IPS-18c (cell line): ENCODE measurements at regions not wholly inside any gene's neighbourhood (a gene's known extent, or its start where the extent isn't known, plus 50 kb on each side); places are given as distances from the start of the nearest gene placed in this dataset.
"Not testable (repeated sequence)": the region's sequence is repeated elsewhere in the genome, so short reads cannot be mapped to it uniquely, and the experiment has no call there.

Source experiments
- H3K4me3 ChIP-seq: 2 replicates; pipeline ENCODE4 v1.7.0; 2013; ENCODE audit warnings: low read depth, mild to moderate bottlenecking, low read length, moderate library complexity; ENCODE audit not compliant: insufficient read depth
- H3K9me3 ChIP-seq: one replicate; pipeline ENCODE4 v1.6.1; 2013; ENCODE audit warnings: mild to moderate bottlenecking, low read length, moderate library complexity; ENCODE audit not compliant: control insufficient read depth, insufficient read depth

GRCh38 chr2:8382485-8382884, 299.4 kb upstream of the ID2 start:
- no peaks in the 10 kb centered on the region for H3K9me3 ChIP-seq
- H3K4me3 ChIP-seq: no peak overlapping the region

- not testable (repeated sequence) for H3K4me3 ChIP-seq, H3K9me3 ChIP-seq
Measured at GRCh38 chr2:8386748-8387147, 295.1 kb upstream of the ID2 start.

GRCh38 chr2:8388781-8389180, 293.1 kb upstream of the ID2 start:
- peaks cover 6% of the 10 kb centered on the region for H3K9me3 ChIP-seq
- no peak overlapping the region for H3K4me3 ChIP-seq

- H3K4me3 ChIP-seq: no peak overlapping the region
Measured at GRCh38 chr2:8389431-8390108, 292.3 kb upstream of the ID2 start.

GRCh38 chr2:8391126-8391525, 290.7 kb upstream of the ID2 start:
- no peak overlapping the region for H3K4me3 ChIP-seq

More at GRCh38 chr2:8389431-8390108, 292.3 kb upstream of the ID2 start:
- H3K9me3 ChIP-seq: peaks cover 6% of the 10 kb centered on the region

GRCh38 chr2:8391584-8391983, 290.3 kb upstream of the ID2 start:
- peaks cover 6% of the 10 kb centered on the region for H3K9me3 ChIP-seq
- H3K4me3 ChIP-seq: no peak overlapping the region

More at GRCh38 chr2:8391126-8391525, 290.7 kb upstream of the ID2 start:
- peaks cover 6% of the 10 kb centered on the region for H3K9me3 ChIP-seq

DNA sequence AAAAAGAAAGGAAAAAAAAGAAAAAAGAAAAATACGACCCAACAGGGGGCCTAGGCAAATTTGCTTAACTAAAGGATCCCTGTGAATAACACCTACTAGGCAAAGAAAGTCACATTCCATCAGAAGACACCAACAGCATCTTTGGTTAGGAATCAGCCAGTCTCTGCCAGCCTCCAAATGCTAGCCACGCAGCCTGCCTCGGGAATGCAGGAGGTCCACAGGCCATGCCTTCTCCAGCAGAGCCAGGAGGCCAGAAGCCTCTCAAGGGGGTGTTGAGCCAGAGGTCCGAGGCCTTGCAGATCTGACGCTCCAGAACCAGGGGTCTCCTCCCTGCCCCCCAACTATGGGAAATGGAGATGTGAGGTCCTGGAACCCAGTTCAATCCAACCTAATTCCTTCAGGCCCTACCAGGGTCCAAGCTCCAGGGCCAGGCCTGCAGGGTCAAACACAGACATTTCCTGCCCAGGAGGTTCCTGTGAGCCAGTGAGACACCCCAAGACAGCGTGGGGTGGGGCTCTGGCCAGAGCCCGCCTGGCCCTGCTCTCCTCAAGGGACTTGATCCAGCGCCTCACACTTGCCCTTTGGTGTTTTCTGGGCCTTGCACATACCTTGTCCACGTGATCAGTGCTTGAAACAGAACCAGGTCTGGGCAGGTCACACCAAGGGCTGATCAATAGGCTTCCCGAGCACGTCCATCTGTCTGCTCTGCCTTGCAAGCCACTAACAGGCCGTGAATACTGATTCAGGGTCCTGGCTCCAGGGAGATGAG, 289.6 kb upstream of the ID2 start:
- Histone ChIP-seq H3K9me3 (peaks cover 6% of the 10 kb centered on the region), H3K4me3 (peak overlapping the region; percentile 24; the same call in 1 of the 2 replicates)

DNA sequence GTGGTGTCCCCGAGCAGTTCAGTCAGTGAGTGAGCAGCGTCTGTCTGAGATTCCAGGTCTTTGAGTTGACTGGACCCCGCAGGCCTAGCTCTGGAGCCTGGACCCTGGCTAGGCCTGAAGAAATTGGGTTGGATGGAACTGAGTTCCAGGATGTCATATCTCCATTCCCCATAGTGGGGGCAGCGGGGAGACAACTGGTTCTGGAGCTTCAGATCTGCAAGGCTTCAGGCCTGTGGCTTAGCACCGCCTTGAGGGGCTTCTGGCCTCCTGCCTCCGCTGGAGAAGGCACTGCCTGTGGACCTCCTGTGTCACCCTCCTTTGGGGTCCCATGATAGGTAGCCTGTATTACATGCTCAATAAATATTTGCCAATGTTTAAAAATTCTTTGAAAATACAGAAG, 288.4 kb upstream of the ID2 start:
- Histone ChIP-seq H3K9me3 (peaks cover 6% of the 10 kb centered on the region), H3K4me3 (no peak overlapping the region)

DNA sequence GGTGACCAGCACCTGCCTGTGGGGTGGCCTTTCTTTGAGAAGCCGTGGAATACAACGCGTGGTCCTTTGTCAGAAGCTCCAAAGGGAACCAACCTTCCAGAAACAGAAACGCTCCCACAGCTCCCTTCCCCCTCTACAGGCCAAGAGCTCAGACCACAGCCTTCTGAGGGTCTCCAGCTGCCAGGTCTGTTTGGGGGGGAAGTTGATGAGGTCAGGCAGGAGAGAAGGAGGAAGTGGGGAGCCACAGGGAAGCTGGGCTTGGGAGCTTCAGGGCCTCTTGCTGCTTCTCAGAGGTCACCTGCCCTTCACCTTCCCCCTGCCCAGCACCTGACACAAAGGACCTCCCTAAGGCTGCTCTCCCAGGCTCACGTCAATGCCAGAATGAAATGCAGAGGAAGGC, 287.7 kb upstream of the ID2 start:
- Histone ChIP-seq H3K4me3 (no peak overlapping the region), H3K9me3 (peaks cover 6% of the 10 kb centered on the region)

DNA sequence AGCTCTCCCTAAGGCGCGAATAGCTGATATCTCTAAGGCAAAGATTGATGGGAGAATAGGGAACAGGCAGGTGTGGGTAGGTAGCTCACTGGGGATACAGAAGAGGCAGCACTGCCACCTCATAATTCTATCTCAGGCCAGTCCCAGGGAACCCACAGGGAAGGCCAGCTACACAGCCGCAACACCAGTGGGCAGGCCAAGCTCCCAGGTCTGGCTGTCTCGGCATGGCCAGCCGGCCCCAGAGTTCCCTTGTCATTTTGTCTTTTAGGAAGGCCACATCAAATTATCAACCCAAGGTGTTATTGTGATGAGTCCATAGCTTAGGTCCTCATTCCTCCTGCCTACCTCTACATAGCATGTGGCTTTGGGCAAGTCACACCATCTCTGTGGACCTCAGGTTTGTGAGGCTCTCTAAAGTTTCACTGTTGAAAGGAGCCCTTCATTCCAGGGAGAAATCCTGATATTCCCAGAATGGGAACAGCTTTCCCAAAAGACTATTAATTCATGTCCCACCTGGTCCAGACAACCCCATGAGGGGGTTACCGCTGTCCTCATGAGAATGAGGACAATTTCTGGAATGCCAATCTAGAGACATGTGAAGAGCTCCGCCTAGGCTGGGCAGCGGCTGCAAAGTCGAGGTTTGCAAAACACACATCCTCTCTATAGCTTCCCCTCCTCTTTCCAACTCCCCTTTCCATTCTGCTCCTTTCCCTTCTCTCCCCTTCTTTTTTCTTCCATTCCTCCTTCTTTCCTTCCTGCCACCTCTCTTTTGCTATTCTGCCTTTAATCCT, 287.1 kb upstream of the ID2 start:
- H3K4me3 ChIP-seq: no peak overlapping the region
- peaks cover 6% of the 10 kb centered on the region for H3K9me3 ChIP-seq

- H3K9me3 ChIP-seq: peaks cover 6% of the 10 kb centered on the region
- H3K4me3 ChIP-seq: no peak overlapping the region
Measured at GRCh38 chr2:8395718-8396117, 286.1 kb upstream of the ID2 start.

GRCh38 chr2:8398040-8398668, 283.7 kb upstream of the ID2 start:
- H3K9me3 ChIP-seq: no peaks in the 10 kb centered on the region
- no peak overlapping the region for H3K4me3 ChIP-seq

- Histone ChIP-seq H3K4me3 (no peak overlapping the region), H3K9me3 (no peaks in the 10 kb centered on the region)
Measured at GRCh38 chr2:8399731-8400130, 282.1 kb upstream of the ID2 start.

- Histone ChIP-seq H3K9me3 (no peaks in the 10 kb centered on the region), H3K4me3 (no peak overlapping the region)
Measured at GRCh38 chr2:8400196-8400595, 281.7 kb upstream of the ID2 start.

DNA sequence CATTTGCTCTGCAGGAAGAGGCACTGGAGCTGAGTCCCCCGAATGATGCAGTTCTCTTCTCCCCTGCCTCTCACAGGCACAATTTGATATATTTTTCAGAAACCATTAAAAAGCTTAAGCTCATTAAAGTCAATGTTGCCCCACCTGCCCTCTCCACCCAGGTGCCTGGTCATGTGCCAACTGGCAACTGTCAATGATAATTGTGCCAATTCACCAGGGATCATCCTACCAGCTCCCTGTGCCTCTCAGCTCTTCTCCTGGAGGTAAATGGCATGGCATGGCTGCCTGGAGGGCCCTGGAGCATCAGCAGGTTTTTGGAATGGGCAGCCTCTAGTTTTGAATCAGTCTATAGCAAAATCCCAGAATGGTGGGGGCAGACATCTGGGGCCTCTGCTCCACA, 279.6 kb upstream of the ID2 start:
- H3K4me3 ChIP-seq: no peak overlapping the region
- no peaks in the 10 kb centered on the region for H3K9me3 ChIP-seq

GRCh38 chr2:8403876-8404275, 278.0 kb upstream of the ID2 start:
- no peaks in the 10 kb centered on the region for H3K9me3 ChIP-seq
- no peak overlapping the region for H3K4me3 ChIP-seq

DNA sequence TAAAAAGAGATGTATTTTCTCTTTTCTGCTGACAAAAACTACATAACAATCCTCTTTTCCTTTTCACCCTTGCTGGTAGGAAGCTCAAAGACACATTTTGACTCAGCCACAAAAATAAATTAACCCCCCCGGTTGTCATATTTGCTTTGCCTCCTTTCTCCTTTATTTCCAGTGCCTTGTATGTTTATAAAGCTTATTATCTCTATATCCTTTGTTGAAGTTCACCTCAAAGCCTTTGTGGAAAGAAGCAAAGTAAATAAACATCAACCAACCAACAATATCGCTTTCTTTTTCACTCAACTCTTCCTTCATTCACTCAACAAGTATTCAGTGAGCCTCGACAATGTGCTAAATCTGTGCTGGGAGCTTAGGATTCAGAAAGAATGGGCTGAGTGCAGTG, 276.5 kb upstream of the ID2 start:
- Histone ChIP-seq H3K9me3 (no peaks in the 10 kb centered on the region), H3K4me3 (no peak overlapping the region)
